SK-N-SH (cell line): ENCODE measurements at regions not wholly inside any gene's neighbourhood (a gene's known extent, or its start where the extent isn't known, plus 50 kb on each side); places are given as distances from the start of the nearest gene placed in this dataset.

Source experiments
- CTCF ChIA-PET: fragments of 300-600, 350-600 bp; formaldehyde crosslinking; extraction: SDS; loops from one replicate; lab custom pipeline; 2021; lab: Yijun Ruan, JAX
- POLR2A ChIA-PET: fragments of 350-600 bp; sonication (Branson Sonifier 250); formaldehyde crosslinking; extraction: SDS; loops from one replicate; lab custom pipeline; 2020; ENCODE audit warnings: antibody characterized with exemption, inconsistent platforms; lab: Yijun Ruan, JAX
- DNase-seq: peaks from one replicate; pipeline ENCODE4 v3.0.0; 2012
- H2AFZ ChIP-seq: fragments of 200-600 bp; sonication (generic); 2 replicates; pipeline ENCODE4 v1.8.1; 2016; ENCODE audit warnings: antibody characterized with exemption, mild to moderate bottlenecking, low read depth
- H3F3A ChIP-seq: fragments of 200-600 bp; sonication (generic); replicated peaks from 2 replicates; pipeline ENCODE3; 2016; ENCODE audit warnings: antibody characterized with exemption, mild to moderate bottlenecking; ENCODE audit not compliant: insufficient read depth
- H3K27ac ChIP-seq, 2 experiments: fragments of 200-500 bp in 1 of 2; fragments of 200-600 bp in 1 of 2; sonication (Bioruptor generic) in 1 of 2; sonication (generic), shearing (Covaris generic) in 1 of 2; 2 replicates each; pipeline versions ENCODE4 v1.5.1 to v1.6.1; 2014 to 2016; ENCODE audit warnings: low read depth in 2 of 2, inconsistent platforms in 1 of 2, low read length in 1 of 2, mild to moderate bottlenecking in 1 of 2, mixed read lengths in 1 of 2
- H3K27me3 ChIP-seq: fragments of 200-600 bp; sonication (generic), shearing (Covaris generic); 2 replicates; pipeline ENCODE4 v1.6.1; 2016; ENCODE audit warnings: mixed run types; ENCODE audit not compliant: insufficient read depth
- H3K36me3 ChIP-seq, 2 experiments: fragments of 200-500 bp in 1 of 2; fragments of 200-600 bp in 1 of 2; sonication (Bioruptor generic) in 1 of 2; sonication (generic) in 1 of 2; replicated peaks in 1 of 2; 2 replicates each; pipeline versions ENCODE3 to v1.5.1; 2014 to 2016; ENCODE audit warnings: low read length in 1 of 2, mild to moderate bottlenecking in 1 of 2; ENCODE audit not compliant: insufficient read depth in 2 of 2, control insufficient read depth in 1 of 2
- H3K4me1 ChIP-seq, 2 experiments: fragments of 200-500 bp in 1 of 2; fragments of 200-600 bp in 1 of 2; sonication (Bioruptor generic) in 1 of 2; sonication (generic), shearing (Covaris generic) in 1 of 2; 2 replicates each; pipeline versions ENCODE4 v1.5.1 to v1.6.1; 2014 to 2016; ENCODE audit warnings: low read depth in 1 of 2, low read length in 1 of 2, mixed run types in 1 of 2; ENCODE audit not compliant: insufficient read depth in 2 of 2, control insufficient read depth in 1 of 2
- H3K4me2 ChIP-seq: fragments of 200-600 bp; sonication (generic), shearing (Covaris generic); 2 replicates; pipeline ENCODE4 v1.6.1; 2017; ENCODE audit warnings: mixed run types
- H3K4me3 ChIP-seq, 2 experiments: fragments of 200-500 bp in 1 of 2; fragments of 200-600 bp in 1 of 2; sonication (Bioruptor generic) in 1 of 2; sonication (generic), shearing (Covaris generic) in 1 of 2; 2 replicates each; pipeline versions ENCODE4 v1.5.1 to v1.8.1; 2014 to 2016; ENCODE audit warnings: low read depth in 2 of 2, inconsistent platforms in 1 of 2, low read length in 1 of 2, mild to moderate bottlenecking in 1 of 2, mixed read lengths in 1 of 2, moderate library complexity in 1 of 2
- H3K79me2 ChIP-seq: fragments of 200-600 bp; sonication (generic); 2 replicates; pipeline ENCODE4 v1.8.1; 2017; ENCODE audit warnings: mild to moderate bottlenecking; ENCODE audit not compliant: insufficient read depth
- H3K9ac ChIP-seq: fragments of 200-600 bp; sonication (generic); 2 replicates; pipeline ENCODE4 v1.6.1; 2017; ENCODE audit warnings: mixed run types
- H3K9me2 ChIP-seq: fragments of 200-600 bp; sonication (generic); 2 replicates; pipeline ENCODE4 v1.6.1; 2017; ENCODE audit warnings: mixed run types
- H3K9me3 ChIP-seq: fragments of 200-600 bp; sonication (generic); 2 replicates; pipeline ENCODE4 v1.6.1; 2017; ENCODE audit warnings: mixed run types, mild to moderate bottlenecking, moderate library complexity
- H4K20me1 ChIP-seq: fragments of 200-600 bp; sonication (generic); 2 replicates; pipeline ENCODE4 v1.6.1; 2017; ENCODE audit warnings: mild to moderate bottlenecking, mixed run types; ENCODE audit not compliant: insufficient read depth
- CHD2 ChIP-seq: fragments of 150-350 bp; IDR thresholded peaks from 2 replicates; pipeline ENCODE4 v1.6.1; 2018; ENCODE audit warnings: low read length; ENCODE audit not compliant: partially characterized antibody
- FOXM1 ChIP-seq: IDR thresholded peaks from 2 replicates; pipeline ENCODE4 v1.4.0; 2012; ENCODE audit warnings: low read depth, mild to moderate bottlenecking
- GABPA ChIP-seq: IDR thresholded peaks from 2 replicates; pipeline ENCODE4 v1.4.0; 2012; ENCODE audit warnings: low read depth, mild to moderate bottlenecking
- GATA2 ChIP-seq: sonication (generic); formaldehyde crosslinking; IDR thresholded peaks from 2 replicates; pipeline ENCODE4 v1.5.0; 2020; ENCODE audit warnings: mild to moderate bottlenecking, missing genetic modification reagents
- JUND ChIP-seq: IDR thresholded peaks from 2 replicates; pipeline ENCODE4 v1.4.0; 2012
- MAX ChIP-seq: IDR thresholded peaks from 2 replicates; pipeline ENCODE4 v1.4.0; 2012; ENCODE audit warnings: low read depth
- MEF2A ChIP-seq: IDR thresholded peaks from 2 replicates; pipeline ENCODE4 v1.4.0; 2012; ENCODE audit warnings: low read depth, borderline replicate concordance
- MXI1 ChIP-seq: IDR thresholded peaks from 2 replicates; pipeline ENCODE4 v1.6.1; 2012; ENCODE audit warnings: mild to moderate bottlenecking, low read depth, low read length, improper control_type of control experiment
- POLR2AphosphoS5 ChIP-seq: IDR thresholded peaks from 2 replicates; pipeline ENCODE4 v1.6.1; 2012; ENCODE audit warnings: low read depth, low read length
- RFX5 ChIP-seq: IDR thresholded peaks from 2 replicates; pipeline ENCODE4 v1.6.1; 2012; ENCODE audit warnings: mild to moderate bottlenecking, improper control_type of control experiment, low read length
- RXRA ChIP-seq: IDR thresholded peaks from 2 replicates; pipeline ENCODE4 v1.4.0; 2012; ENCODE audit warnings: low read depth, mild to moderate bottlenecking, borderline replicate concordance
- SMC3 ChIP-seq: IDR thresholded peaks from 2 replicates; pipeline ENCODE4 v1.6.1; 2012; ENCODE audit warnings: low read depth, low read length, improper control_type of control experiment
- TCF12 ChIP-seq: IDR thresholded peaks from 2 replicates; pipeline ENCODE4 v1.4.0; 2012
- WGBS: methylation state at CpG from one replicate; pipeline ENCODE4 v1.1.6; 2017; ENCODE audit warnings: low lambda C conversion rate; 5-methylcytosine and 5-hydroxymethylcytosine counted together
- TF ChIP-seq, protein P1 (sequence below): fragments of 150-350 bp; IDR thresholded peaks from 2 replicates; pipeline ENCODE4 v1.6.1; 2017; ENCODE audit warnings: antibody characterized with exemption, low read length, low read depth, borderline replicate concordance
- TF ChIP-seq, protein P2 (sequence below): fragments of 150-350 bp; IDR thresholded peaks from 2 replicates; pipeline ENCODE4 v1.6.1; 2016; ENCODE audit warnings: mild to moderate bottlenecking, low read depth, low read length
- TF ChIP-seq, protein P3 (sequence below): IDR thresholded peaks from 2 replicates; pipeline ENCODE4 v1.4.0; 2012; ENCODE audit warnings: low read depth, borderline replicate concordance

DNA sequence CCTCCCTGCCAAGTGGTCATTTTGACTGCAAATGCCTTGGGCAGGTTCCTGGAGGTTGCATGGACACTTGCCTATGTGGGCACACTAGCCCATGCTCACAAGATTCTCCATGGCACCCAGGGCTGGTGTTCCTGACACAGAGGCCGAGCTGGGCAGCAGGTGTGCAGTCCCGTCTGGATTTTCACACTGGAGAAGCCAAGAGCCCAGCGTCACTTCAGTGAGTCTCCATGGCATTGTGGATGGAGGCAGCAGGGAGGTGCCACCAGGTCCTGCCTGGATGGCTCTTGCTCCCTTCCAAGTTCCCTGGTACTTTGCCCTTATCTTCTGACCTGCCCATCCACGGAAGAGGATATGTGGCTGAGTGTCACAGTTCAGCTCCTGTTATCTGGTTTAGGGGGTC, 63.7 kb upstream of the PLCL2 start (continued):
- TF ChIP-seq, protein P1, sequence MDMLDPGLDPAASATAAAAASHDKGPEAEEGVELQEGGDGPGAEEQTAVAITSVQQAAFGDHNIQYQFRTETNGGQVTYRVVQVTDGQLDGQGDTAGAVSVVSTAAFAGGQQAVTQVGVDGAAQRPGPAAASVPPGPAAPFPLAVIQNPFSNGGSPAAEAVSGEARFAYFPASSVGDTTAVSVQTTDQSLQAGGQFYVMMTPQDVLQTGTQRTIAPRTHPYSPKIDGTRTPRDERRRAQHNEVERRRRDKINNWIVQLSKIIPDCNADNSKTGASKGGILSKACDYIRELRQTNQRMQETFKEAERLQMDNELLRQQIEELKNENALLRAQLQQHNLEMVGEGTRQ: no peak
- TF ChIP-seq TCF12: no peak

GRCh38 chr3:16824081-16824696, 60.6 kb upstream of the PLCL2 start:
- no peak overlapping the region for H3K4me2 ChIP-seq
- no peak overlapping the region for H3K9ac ChIP-seq
- no peaks in the 10 kb centered on the region for H3K27me3 ChIP-seq
- H2AFZ ChIP-seq: no peak overlapping the region
- no peaks in the 10 kb centered on the region for H3K79me2 ChIP-seq
- H3K27ac ChIP-seq: no peak overlapping the region
- DNase-seq: no peak
- no peaks in the 10 kb centered on the region for H3K9me2 ChIP-seq
- no peak for TF ChIP-seq JUND
- TF ChIP-seq, protein P2, sequence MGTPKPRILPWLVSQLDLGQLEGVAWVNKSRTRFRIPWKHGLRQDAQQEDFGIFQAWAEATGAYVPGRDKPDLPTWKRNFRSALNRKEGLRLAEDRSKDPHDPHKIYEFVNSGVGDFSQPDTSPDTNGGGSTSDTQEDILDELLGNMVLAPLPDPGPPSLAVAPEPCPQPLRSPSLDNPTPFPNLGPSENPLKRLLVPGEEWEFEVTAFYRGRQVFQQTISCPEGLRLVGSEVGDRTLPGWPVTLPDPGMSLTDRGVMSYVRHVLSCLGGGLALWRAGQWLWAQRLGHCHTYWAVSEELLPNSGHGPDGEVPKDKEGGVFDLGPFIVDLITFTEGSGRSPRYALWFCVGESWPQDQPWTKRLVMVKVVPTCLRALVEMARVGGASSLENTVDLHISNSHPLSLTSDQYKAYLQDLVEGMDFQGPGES: no peak
- TF ChIP-seq MXI1: no peak
- no peak for TF ChIP-seq RFX5
- TF ChIP-seq POLR2AphosphoS5: no peak
- no peak for TF ChIP-seq GATA2 (CRISPR knock-in tag)
- TF ChIP-seq, protein P1: no peak
- TF ChIP-seq FOXM1: no peak
- TF ChIP-seq RXRA: no peak
- no peak for TF ChIP-seq MAX
- no peak for TF ChIP-seq SMC3
- TF ChIP-seq, protein P3, sequence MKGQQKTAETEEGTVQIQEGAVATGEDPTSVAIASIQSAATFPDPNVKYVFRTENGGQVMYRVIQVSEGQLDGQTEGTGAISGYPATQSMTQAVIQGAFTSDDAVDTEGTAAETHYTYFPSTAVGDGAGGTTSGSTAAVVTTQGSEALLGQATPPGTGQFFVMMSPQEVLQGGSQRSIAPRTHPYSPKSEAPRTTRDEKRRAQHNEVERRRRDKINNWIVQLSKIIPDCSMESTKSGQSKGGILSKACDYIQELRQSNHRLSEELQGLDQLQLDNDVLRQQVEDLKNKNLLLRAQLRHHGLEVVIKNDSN: no peak
- no peak for TF ChIP-seq GABPA
- TF ChIP-seq TCF12: no peak
- no peak for TF ChIP-seq CHD2
- TF ChIP-seq MEF2A: no peak
- TF ChIP-seq, all 33 proteins: peak for 0
- Histone ChIP-seq H3F3A (no peaks in the 10 kb centered on the region), H4K20me1 (no peaks in the 10 kb centered on the region), H3K4me1 (no peaks in the 10 kb centered on the region), H3K4me3 (no peak overlapping the region), H3K36me3 (no peaks in the 10 kb centered on the region), H3K9me3 (no peaks in the 10 kb centered on the region)
- 36% methylated on average over 5 of the region's 5 CpGs for WGBS
- ChIA-PET CTCF (no interaction called here), POLR2A (no interaction called here)
